ENCODE measurements at regions not wholly inside any gene's neighbourhood (a gene's known extent, or its start where the extent isn't known, plus 50 kb on each side); places are given as distances from the start of the nearest gene placed in this dataset.

- H3K4me3 Mint-ChIP-seq, result no peak overlapping the region
- no peaks in the 10 kb centered on the region for H3K9me3 Mint-ChIP-seq
- H3K36me3 Mint-ChIP-seq (ENCODE audit: low read depth), result no peaks in the 10 kb centered on the region
- H3K27me3 Mint-ChIP-seq (ENCODE audit: low read depth, poor library complexity), result peaks cover 6% of the 10 kb centered on the region
- TF ChIP-seq CTCF (IDR thresholded peaks at IDR 0.05), result no peak
- peaks cover 37% of the 10 kb centered on the region for H3K4me1 Mint-ChIP-seq
- no peak for DNase-seq
- H3K27ac Mint-ChIP-seq, result no peak overlapping the region
Measured at GRCh38 chr6:56848105-56848504, 106.8 kb upstream of the BEND6 start.

DNA sequence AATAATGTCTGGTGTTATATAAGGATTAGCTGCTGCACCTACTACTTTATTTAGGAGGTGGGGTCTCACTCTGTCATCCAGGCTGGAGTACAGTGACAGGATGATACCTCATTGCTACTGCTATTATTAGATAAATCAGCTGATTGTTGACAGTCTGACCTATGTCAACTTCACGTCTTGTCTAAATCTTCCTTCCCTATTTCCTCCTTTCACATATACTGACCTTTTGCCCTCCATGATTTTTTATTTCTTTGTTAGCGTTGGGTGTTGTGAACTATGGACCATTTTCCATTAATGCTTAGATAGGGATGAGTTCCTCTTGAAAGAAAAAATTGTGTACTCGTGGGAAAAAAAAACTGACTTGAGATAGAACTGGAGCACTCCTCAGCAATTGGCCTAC lies 109.9 kb upstream of the BEND6 start:
- TF ChIP-seq CTCF (IDR thresholded peaks at IDR 0.05), result no peak
- peaks cover 7% of the 10 kb centered on the region for H3K27me3 Mint-ChIP-seq (ENCODE audit: low read depth, poor library complexity)
- H3K27ac Mint-ChIP-seq, result no peak overlapping the region
- H3K9me3 Mint-ChIP-seq, result no peaks in the 10 kb centered on the region
- H3K36me3 Mint-ChIP-seq (ENCODE audit: low read depth), result no peaks in the 10 kb centered on the region
- no peak overlapping the region for H3K4me3 Mint-ChIP-seq
- peaks cover 28% of the 10 kb centered on the region for H3K4me1 Mint-ChIP-seq
- no peak for DNase-seq

DNA sequence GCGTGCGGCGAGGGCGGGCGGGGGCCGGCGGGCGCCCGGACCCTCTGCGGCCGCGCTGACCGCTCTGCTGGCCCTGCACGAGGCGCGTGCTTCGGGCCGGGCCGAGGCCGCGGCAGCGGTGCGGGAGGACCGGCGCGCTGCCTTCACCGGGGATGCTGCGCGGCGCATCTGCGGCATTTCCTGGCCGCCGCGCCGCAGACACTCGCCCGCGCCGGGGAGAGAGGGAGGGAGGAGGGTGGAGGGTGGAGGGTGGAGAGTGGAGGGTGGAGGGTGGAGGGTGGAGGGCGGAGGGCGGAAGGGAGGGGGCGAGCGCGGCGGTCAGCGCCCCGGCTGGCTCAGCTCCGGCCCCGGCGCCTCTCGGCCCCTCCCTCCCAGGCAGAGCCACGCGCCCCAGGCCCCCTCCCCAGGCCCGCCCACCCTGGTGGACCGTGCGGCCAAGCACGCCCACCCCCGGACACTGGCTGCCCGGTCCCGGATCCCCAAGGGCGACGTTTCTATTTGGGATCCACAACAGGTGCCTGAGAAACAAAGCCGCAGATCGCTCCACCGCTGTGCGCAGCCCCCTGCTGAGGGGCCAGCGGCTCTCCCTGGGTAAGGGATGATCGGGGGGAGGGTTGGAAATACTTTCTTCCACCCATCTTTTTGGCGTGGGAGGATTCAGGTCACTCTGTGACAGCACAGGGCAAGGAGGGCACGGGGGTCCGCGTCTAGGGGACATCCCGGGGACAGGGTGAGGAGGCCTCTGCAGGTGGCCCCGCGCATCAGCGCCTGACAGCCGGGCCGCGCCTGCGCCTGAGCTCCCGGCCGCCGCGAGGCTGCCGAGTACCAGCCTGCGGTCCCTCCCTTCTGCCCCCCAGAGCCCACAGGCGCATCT lies 111.2 kb upstream of the BEND6 start:
- H3K27me3 Mint-ChIP-seq (ENCODE audit: low read depth, poor library complexity), result peaks cover 7% of the 10 kb centered on the region
- H3K9me3 Mint-ChIP-seq, result no peaks in the 10 kb centered on the region
- H3K4me1 Mint-ChIP-seq, result peaks cover 20% of the 10 kb centered on the region
- DNase-seq, result peak; percentile 78
- peak overlapping the region; percentile 89 for H3K27ac Mint-ChIP-seq
- peak; percentile 51 for TF ChIP-seq CTCF (IDR thresholded peaks at IDR 0.05)
- H3K36me3 Mint-ChIP-seq (ENCODE audit: low read depth), result no peaks in the 10 kb centered on the region
- peak overlapping the region; percentile 96 for H3K4me3 Mint-ChIP-seq

DNA sequence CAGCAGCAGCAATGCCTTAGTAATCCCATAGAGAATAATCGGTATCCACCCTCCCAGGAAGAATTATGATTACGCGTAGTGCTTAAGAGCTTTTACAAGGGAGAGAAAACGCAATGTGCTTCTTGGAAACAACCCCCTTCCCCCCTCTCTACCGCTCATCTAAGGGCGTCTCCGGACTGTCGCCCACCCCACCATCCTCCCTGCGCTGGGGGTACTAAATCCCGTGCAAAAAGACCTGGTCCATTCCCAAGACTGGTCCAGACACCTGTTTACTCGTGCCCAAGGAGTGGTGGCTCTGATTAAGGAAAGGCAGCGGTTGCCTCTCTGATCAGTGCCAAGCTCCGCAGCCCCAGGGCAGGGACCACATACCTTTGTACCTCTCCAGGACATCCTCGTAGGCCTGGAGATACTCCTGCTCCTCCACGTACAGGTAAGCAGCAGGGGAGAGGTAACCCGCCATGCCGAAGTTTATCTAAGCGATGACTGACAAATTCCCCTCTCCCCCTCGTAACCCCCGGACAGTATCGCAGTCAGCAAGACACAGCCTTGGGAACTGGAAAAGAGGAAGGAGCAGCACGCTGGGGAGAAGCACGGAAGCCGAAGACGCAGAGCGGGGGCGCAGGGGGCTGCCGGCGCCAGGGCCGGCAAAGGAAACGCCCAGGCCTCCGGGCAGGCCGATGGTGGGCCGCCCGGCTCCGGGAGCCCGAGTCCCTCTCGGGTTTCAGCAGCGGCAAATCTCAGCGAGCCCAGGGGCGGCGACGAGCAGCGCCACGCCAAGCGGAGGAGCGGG lies 112.0 kb upstream of the BEND6 start:
- Mint-ChIP-seq H3K4me3 (peak overlapping the region; percentile 96), H3K9me3 (no peaks in the 10 kb centered on the region), H3K4me1 (peaks cover 20% of the 10 kb centered on the region), H3K27me3 (ENCODE audit: low read depth, poor library complexity) (peaks cover 7% of the 10 kb centered on the region), H3K27ac (peak overlapping the region; percentile 89), H3K36me3 (ENCODE audit: low read depth) (no peaks in the 10 kb centered on the region)
- TF ChIP-seq CTCF (IDR thresholded peaks at IDR 0.05), result no peak
- DNase-seq, result peak; percentile 79

DNA sequence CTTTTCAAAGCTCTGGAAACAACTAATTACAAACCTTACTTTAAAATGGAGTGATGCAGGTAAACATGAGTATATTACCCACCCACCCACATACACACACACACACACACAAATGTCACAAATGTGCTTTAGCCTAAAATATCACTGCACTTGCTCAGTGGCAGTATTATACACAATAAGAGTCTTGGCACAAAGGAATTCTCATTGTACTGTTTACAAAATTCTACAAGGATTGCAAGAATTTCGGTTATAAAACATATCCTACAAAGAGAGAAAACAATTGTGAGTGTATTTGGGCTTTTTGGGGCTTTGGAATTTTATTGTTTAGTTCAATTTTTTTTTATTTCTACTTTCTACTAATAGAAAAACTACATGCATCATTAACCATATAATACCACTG lies 113.2 kb upstream of the BEND6 start:
- Mint-ChIP-seq H3K4me3 (peak overlapping the region; percentile 96), H3K27ac (no peak overlapping the region), H3K27me3 (ENCODE audit: low read depth, poor library complexity) (peaks cover 7% of the 10 kb centered on the region), H3K4me1 (peaks cover 20% of the 10 kb centered on the region), H3K9me3 (no peaks in the 10 kb centered on the region), H3K36me3 (ENCODE audit: low read depth) (no peaks in the 10 kb centered on the region)
- TF ChIP-seq CTCF (IDR thresholded peaks at IDR 0.05), result no peak
- DNase-seq, result no peak
